ENCODE measurements at regions not wholly inside any gene's neighbourhood (a gene's known extent, or its start where the extent isn't known, plus 50 kb on each side); places are given as distances from the start of the nearest gene placed in this dataset.
"Not testable (repeated sequence)": the region's sequence is repeated elsewhere in the genome, so short reads cannot be mapped to it uniquely, and the experiment has no call there.

GRCh38 chr6:81265106-81265505 is 487.4 kb downstream of the TENT5A start:
- Histone ChIP-seq H3K27me3 (ENCODE audit: control insufficient read depth, low read length) (no peaks in the 10 kb centered on the region), H3K4me3 (ENCODE audit: low read length) (no peak overlapping the region), H3K9me2 (replicated peaks; ENCODE audit: control insufficient read depth, low read length) (no peaks in the 10 kb centered on the region), H3K4me1 (ENCODE audit: control insufficient read depth, low read length) (no peaks in the 10 kb centered on the region), H3K79me2 (ENCODE audit: control insufficient read depth, low read length) (no peaks in the 10 kb centered on the region), H4K20me1 (ENCODE audit: control insufficient read depth, insufficient read depth, low read depth, low read length) (no peaks in the 10 kb centered on the region), H3K9me3 (ENCODE audit: control insufficient read depth, insufficient read depth, low read length) (no peaks in the 10 kb centered on the region; the same call in 1 of the 2 replicates), H3F3A (ENCODE audit: control insufficient read depth, insufficient read depth) (no peaks in the 10 kb centered on the region), H3K36me3 (ENCODE audit: control insufficient read depth, low read length) (no peaks in the 10 kb centered on the region), H3K4me2 (ENCODE audit: low read length) (no peak overlapping the region), H3K27ac (ENCODE audit: low read depth, low read length) (no peak overlapping the region)
- no peak for TF ChIP-seq CTCF (IDR thresholded peaks at IDR 0.05; ENCODE audit: low read depth, low read length, poor library complexity, severe bottlenecking)

GRCh38 chr6:81263531-81264168 is 488.8 kb downstream of the TENT5A start:
- no peak overlapping the region for H3K4me3 ChIP-seq (ENCODE audit: low read length)
- no peak overlapping the region for H3K4me2 ChIP-seq (ENCODE audit: low read length)
- H4K20me1 ChIP-seq (ENCODE audit: control insufficient read depth, insufficient read depth, low read depth, low read length) = no peaks in the 10 kb centered on the region
- H3K36me3 ChIP-seq (ENCODE audit: control insufficient read depth, low read length) = no peaks in the 10 kb centered on the region
- TF ChIP-seq EZH2phosphoT487 (IDR thresholded peaks at IDR 0.05; ENCODE audit: borderline replicate concordance, low read length) (no peak), CTCF (IDR thresholded peaks at IDR 0.05; ENCODE audit: low read depth, low read length, poor library complexity, severe bottlenecking) (no peak)
- no peaks in the 10 kb centered on the region; the same call in 1 of the 2 replicates for H3K9me3 ChIP-seq (ENCODE audit: control insufficient read depth, insufficient read depth, low read length)
- no peak overlapping the region for H3K27ac ChIP-seq (ENCODE audit: low read depth, low read length)
- H3K79me2 ChIP-seq (ENCODE audit: control insufficient read depth, low read length) = no peaks in the 10 kb centered on the region
- H3K27me3 ChIP-seq (ENCODE audit: control insufficient read depth, low read length) = no peaks in the 10 kb centered on the region
- no peaks in the 10 kb centered on the region for H3K9me2 ChIP-seq (replicated peaks; ENCODE audit: control insufficient read depth, low read length)
- H3K4me1 ChIP-seq (ENCODE audit: control insufficient read depth, low read length) = no peaks in the 10 kb centered on the region
- no peaks in the 10 kb centered on the region for H3F3A ChIP-seq (ENCODE audit: control insufficient read depth, insufficient read depth)

GRCh38 chr6:81262656-81263055 is 489.8 kb downstream of the TENT5A start:
- Histone ChIP-seq H3K36me3 (ENCODE audit: control insufficient read depth, low read length) (no peaks in the 10 kb centered on the region), H3K4me2 (ENCODE audit: low read length) (no peak overlapping the region), H3K9me3 (ENCODE audit: control insufficient read depth, insufficient read depth, low read length) (no peaks in the 10 kb centered on the region; the same call in 1 of the 2 replicates), H3K4me1 (ENCODE audit: control insufficient read depth, low read length) (no peaks in the 10 kb centered on the region), H3K79me2 (ENCODE audit: control insufficient read depth, low read length) (no peaks in the 10 kb centered on the region), H3K27me3 (ENCODE audit: control insufficient read depth, low read length) (no peaks in the 10 kb centered on the region), H3K9me2 (replicated peaks; ENCODE audit: control insufficient read depth, low read length) (no peaks in the 10 kb centered on the region), H3K27ac (ENCODE audit: low read depth, low read length) (no peak overlapping the region), H3F3A (ENCODE audit: control insufficient read depth, insufficient read depth) (no peaks in the 10 kb centered on the region), H3K4me3 (ENCODE audit: low read length) (no peak overlapping the region), H4K20me1 (ENCODE audit: control insufficient read depth, insufficient read depth, low read depth, low read length) (no peaks in the 10 kb centered on the region)
- TF ChIP-seq EZH2phosphoT487 (IDR thresholded peaks at IDR 0.05; ENCODE audit: borderline replicate concordance, low read length) (no peak), CTCF (IDR thresholded peaks at IDR 0.05; ENCODE audit: low read depth, low read length, poor library complexity, severe bottlenecking) (no peak)

GRCh38 chr6:81256223-81256622 is 496.3 kb downstream of the TENT5A start:
- not testable (repeated sequence) for H3K4me3 ChIP-seq (ENCODE audit: low read length)

More at GRCh38 chr6:81256223-81256622, 496.3 kb downstream of the TENT5A start:
- H3K79me2 ChIP-seq (ENCODE audit: control insufficient read depth, low read length); H4K20me1 ChIP-seq (ENCODE audit: control insufficient read depth, insufficient read depth, low read depth, low read length); H3K27ac ChIP-seq (ENCODE audit: low read depth, low read length); H3F3A ChIP-seq (ENCODE audit: control insufficient read depth, insufficient read depth); H3K4me1 ChIP-seq (ENCODE audit: control insufficient read depth, low read length); H3K9me3 ChIP-seq (ENCODE audit: control insufficient read depth, insufficient read depth, low read length); H3K4me2 ChIP-seq (ENCODE audit: low read length); H3K27me3 ChIP-seq (ENCODE audit: control insufficient read depth, low read length); H3K9me2 ChIP-seq (replicated peaks; ENCODE audit: control insufficient read depth, low read length); H3K36me3 ChIP-seq (ENCODE audit: control insufficient read depth, low read length): not testable (repeated sequence)

All from DOHH2 (cell line).